ENCODE measurements at regions not wholly inside any gene's neighbourhood (a gene's known extent, or its start where the extent isn't known, plus 50 kb on each side); places are given as distances from the start of the nearest gene placed in this dataset.

DNA sequence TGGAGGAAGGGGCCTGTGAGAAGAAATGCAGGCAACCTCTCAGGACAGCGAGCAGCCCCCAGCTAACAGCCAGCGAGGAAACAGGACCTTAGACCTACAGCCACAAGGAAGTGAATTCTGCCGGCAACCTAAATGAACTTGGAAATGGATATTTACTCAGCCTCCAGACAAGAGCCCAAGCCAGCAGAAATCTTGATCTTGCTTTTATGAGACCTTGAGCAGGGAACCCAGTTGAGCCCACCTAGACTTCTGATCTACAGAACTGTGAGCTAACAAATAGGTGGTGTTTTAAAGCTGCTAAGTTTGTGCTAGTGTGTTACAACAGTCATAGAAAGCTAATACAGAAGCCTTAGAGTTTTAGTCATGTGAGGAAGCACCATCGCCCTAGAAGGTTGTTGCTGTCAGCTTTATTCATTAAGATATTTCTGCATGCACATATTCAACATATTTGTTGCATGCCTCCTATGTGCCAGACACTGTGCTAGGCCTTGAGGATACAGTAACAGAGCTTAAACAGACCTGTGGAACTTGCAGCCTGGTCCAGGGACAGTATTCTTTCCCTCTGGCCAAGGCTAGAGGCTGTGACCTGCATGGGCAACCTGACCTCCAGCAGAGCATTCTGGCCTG is 50.3 kb downstream of the NALF2 start:
- no peak for DNase-seq

DNA sequence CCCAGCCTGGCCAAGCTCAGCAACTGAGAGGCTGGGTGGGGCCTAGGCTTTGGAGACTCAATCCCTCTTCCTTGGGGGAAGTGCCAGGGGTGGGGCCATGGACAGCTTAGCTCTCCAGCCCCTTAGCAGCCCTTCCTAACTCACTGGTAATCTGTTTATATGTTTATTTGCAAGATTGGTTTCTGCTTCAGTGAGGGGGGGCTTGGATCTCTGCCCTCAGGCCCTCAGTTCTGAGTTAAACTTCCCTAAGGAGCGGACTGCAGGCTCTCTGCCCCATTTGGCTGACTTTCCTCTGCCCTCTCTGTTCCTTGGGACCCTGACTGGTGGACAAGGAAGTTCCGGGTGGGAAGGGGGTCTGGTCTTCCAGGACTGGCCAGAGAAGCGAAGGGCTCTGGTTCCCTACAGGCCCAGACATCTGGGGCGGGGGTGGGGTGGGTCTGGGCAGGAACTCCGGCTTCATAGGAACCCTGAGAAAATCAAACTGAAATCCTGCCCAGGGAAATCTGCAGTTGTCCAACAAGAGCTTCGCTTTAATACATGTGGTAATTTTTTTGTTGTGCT is 51.4 kb downstream of the NALF2 start:
- DNase-seq = peak; percentile 49

DNA sequence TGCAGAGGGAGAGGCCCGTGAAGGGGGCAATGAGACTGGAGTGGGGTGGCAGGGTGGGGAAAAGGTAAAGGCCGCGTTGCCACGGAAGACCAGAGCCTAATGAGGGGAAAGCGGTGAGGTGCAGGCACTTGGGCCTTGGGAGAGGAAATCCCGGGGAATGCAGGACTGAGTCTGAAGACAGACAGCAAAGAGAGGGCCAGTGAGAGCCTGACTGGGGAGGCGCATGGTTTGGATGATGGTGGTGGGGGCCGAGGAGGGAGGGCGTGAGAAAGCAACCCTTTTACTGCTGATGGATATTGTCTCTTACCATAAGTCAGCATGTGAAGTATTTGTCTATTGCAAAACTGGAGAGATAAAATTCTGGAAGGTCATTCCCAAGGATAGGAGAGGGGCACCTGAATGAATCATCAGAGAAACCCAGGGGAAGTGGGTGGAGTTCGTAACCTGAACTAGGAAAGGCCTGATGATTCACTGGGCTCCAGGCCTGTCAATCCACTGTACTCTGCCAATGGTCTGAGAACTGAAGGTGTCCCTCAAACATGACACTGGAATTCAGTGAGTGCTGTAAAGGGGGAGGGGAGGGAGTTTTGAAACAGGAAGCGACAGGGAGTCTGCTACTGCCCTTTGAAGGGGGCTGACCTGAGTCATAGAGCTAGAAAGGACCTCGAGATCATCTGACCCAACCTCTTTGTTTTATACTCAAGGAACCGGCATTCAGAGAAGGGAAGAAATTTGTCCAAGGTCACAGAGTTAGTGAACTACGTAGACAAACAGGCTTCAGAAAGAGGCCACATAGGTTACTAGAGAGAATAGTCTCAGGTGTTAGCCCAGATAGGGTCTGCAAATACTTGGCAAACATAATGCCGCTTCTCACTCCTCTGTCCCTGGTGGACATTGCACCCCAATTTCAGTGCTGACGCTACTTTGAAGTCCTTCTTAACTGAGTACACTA is 52.2 kb downstream of the NALF2 start:
- no peak for DNase-seq

DNA sequence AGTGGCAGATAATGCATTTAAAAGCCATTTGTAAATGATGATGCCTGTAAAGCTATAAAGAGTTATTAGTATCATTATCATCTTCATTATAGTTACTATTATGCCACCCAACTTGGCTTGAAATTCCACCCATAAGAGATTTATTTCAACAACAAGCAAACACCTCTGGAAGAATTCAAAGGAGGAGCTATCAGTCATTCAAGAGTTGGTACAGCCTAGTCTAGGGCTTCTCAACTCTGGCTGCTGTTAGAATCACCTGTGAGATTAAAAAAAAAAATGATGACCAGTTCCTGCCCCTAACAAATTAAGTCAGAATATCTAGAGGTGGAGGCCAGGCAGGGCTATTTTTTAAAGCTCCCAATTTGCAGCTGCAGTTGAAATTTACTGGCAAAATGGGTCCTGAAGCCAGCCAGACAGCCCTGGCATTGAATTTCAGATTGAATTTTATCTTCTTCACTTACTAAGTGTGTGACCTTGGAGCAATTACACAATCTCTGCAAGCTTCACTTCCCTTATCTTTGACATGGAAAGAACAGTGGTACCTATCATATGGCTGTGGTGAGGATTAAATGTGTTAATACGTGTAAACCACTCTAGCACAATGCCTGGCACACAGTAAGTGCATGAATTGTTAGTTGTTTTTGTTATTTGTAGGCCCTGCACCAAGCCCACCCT is 52.9 kb upstream of the EDA start:
- DNase-seq = no peak

DNA sequence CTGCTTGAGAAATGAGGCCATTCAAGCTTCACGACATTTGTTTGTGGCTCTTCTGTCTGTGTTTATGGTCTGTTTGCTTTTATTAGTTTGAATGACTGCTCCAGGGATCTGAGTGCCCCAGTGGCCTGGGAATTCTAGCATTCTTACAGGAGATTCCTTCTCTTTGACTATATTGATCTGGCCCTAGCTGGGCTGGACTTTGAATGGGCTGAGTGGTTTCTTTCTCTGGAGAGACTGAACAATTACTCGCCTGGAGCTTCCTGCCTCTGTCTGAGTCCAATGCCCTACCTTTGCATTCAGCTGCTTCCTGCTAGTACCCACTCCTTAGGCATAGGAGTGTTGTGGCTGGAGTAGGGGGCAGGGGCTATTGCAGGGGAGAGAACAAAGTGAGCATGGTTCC is 51.2 kb upstream of the EDA start:
- no peak for DNase-seq

DNA sequence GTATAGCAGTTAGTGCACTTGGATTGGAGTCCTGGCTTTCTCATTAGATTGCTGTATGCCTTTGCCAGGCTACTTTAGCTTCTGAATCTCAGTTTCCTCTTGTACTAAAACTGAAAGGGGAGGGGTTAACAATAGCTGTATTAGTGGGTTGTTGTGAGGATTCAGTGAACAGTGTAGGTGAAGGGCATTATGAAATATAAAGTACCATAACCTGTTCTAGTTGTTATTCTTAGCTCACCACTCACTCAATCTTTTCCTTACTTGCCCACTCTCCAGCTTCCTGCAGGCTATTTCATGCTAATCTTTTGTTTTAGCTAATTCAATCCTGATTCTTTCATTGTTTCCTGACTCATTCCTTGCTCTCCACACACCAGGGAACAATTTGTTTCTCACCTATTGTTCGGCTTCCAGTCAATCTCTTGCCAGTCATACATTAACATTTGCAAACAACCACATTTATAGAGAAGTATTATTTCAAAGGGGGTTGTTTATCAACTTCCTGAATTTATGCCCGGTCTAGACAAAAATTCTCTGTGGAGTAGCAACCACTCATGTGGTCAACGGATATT is 50.6 kb upstream of the EDA start:
- DNase-seq = no peak

All from left hindlimb (tissue), 1 donor.